ENCODE measurements at regions not wholly inside any gene's neighbourhood (a gene's known extent, or its start where the extent isn't known, plus 50 kb on each side); places are given as distances from the start of the nearest gene placed in this dataset.

GRCh38 chr20:39904476-39905112 lies 784.4 kb downstream of the MAFB start:
- DNase-seq (ENCODE audit: low spot score): no peak

- no peak for DNase-seq (ENCODE audit: low spot score)
Measured at GRCh38 chr20:39903806-39904465, 785.1 kb downstream of the MAFB start.

- no peak for DNase-seq (ENCODE audit: low spot score)
Measured at GRCh38 chr20:39899881-39900280, 789.2 kb downstream of the MAFB start.

GRCh38 chr20:39898467-39898852 lies 790.6 kb downstream of the MAFB start:
- DNase-seq (ENCODE audit: low spot score): no peak

- no peak for DNase-seq (ENCODE audit: low spot score)
Measured at GRCh38 chr20:39897781-39898466, 791.1 kb downstream of the MAFB start.

GRCh38 chr20:39897058-39897457 lies 792.0 kb downstream of the MAFB start:
- no peak for DNase-seq (ENCODE audit: low spot score)

GRCh38 chr20:39894067-39894466 lies 795.0 kb downstream of the MAFB start:
- DNase-seq (ENCODE audit: low spot score): no peak

- no peak for DNase-seq (ENCODE audit: low spot score)
Measured at GRCh38 chr20:39893003-39893685, 795.9 kb downstream of the MAFB start.

GRCh38 chr20:39890697-39891096 lies 798.3 kb downstream of the MAFB start:
- no peak for DNase-seq (ENCODE audit: low spot score)

GRCh38 chr20:39888310-39888709 lies 800.7 kb downstream of the MAFB start:
- no peak for DNase-seq (ENCODE audit: low spot score)

- no peak for DNase-seq (ENCODE audit: low spot score)
Measured at GRCh38 chr20:39886650-39887190, 802.3 kb downstream of the MAFB start.

GRCh38 chr20:39885975-39886649 lies 802.9 kb downstream of the MAFB start:
- peak; percentile 68 for DNase-seq (ENCODE audit: low spot score)

- no peak for DNase-seq (ENCODE audit: low spot score)
Measured at GRCh38 chr20:39882806-39883205, 806.2 kb downstream of the MAFB start.

- DNase-seq (ENCODE audit: low spot score): peak; percentile 13
Measured at GRCh38 chr20:39880890-39881289, 808.1 kb downstream of the MAFB start.

GRCh38 chr20:39879296-39879695 lies 809.7 kb downstream of the MAFB start:
- no peak for DNase-seq (ENCODE audit: low spot score)

GRCh38 chr20:39878809-39879208 lies 810.2 kb downstream of the MAFB start:
- no peak for DNase-seq (ENCODE audit: low spot score)

- no peak for DNase-seq (ENCODE audit: low spot score)
Measured at GRCh38 chr20:39878320-39878719, 810.7 kb downstream of the MAFB start.

GRCh38 chr20:39877788-39878187 lies 811.2 kb downstream of the MAFB start:
- DNase-seq (ENCODE audit: low spot score): no peak

GRCh38 chr20:39876976-39877635 lies 811.9 kb downstream of the MAFB start:
- DNase-seq (ENCODE audit: low spot score): no peak

- DNase-seq (ENCODE audit: low spot score): no peak
Measured at GRCh38 chr20:39875492-39876110, 813.4 kb downstream of the MAFB start.

Measured in LoVo (cell line).